SK-N-SH (cell line): ENCODE measurements at regions not wholly inside any gene's neighbourhood (a gene's known extent, or its start where the extent isn't known, plus 50 kb on each side); places are given as distances from the start of the nearest gene placed in this dataset.

Experiments
- CHD2 ChIP-seq: fragments of 150-350 bp; IDR thresholded peaks from 2 replicates; pipeline ENCODE4 v1.6.1; 2018; ENCODE audit warnings: low read length; ENCODE audit not compliant: partially characterized antibody
- ELF1 ChIP-seq: IDR thresholded peaks from 2 replicates; pipeline ENCODE4 v1.4.0; 2012
- GABPA ChIP-seq: IDR thresholded peaks from 2 replicates; pipeline ENCODE4 v1.4.0; 2012; ENCODE audit warnings: low read depth, mild to moderate bottlenecking
- GATA2 ChIP-seq: sonication (generic); formaldehyde crosslinking; IDR thresholded peaks from 2 replicates; pipeline ENCODE4 v1.5.0; 2020; ENCODE audit warnings: mild to moderate bottlenecking, missing genetic modification reagents
- POLR2AphosphoS5 ChIP-seq: IDR thresholded peaks from 2 replicates; pipeline ENCODE4 v1.6.1; 2012; ENCODE audit warnings: low read depth, low read length
- RAD21 ChIP-seq: IDR thresholded peaks from 2 replicates; pipeline ENCODE4 v1.6.1; 2012; ENCODE audit warnings: mild to moderate bottlenecking, low read length
- TAF1 ChIP-seq: IDR thresholded peaks from 2 replicates; pipeline ENCODE4 v1.6.1; 2012; ENCODE audit warnings: low read depth, mild to moderate bottlenecking, low read length, moderate library complexity, borderline replicate concordance
- TCF12 ChIP-seq: IDR thresholded peaks from 2 replicates; pipeline ENCODE4 v1.4.0; 2012
- TEAD4 ChIP-seq: IDR thresholded peaks from 2 replicates; pipeline ENCODE4 v1.4.0; 2012; ENCODE audit warnings: mild to moderate bottlenecking, borderline replicate concordance; ENCODE audit not compliant: insufficient read depth
- YY1 ChIP-seq: IDR thresholded peaks from 2 replicates; pipeline ENCODE4 v1.4.0; 2012; ENCODE audit warnings: low read depth, mild to moderate bottlenecking
- TF ChIP-seq, protein P1 (sequence below): fragments of 200-600 bp; sonication (generic); IDR thresholded peaks from 2 replicates; pipeline ENCODE4 v1.6.1; 2017; ENCODE audit warnings: antibody characterized with exemption, mild to moderate bottlenecking, moderate library complexity
- TF ChIP-seq, protein P2 (sequence below): fragments of 150-350 bp; IDR thresholded peaks from 2 replicates; pipeline ENCODE4 v1.6.1; 2016; ENCODE audit warnings: mild to moderate bottlenecking, low read depth, low read length
- TF ChIP-seq, protein P3 (sequence below): IDR thresholded peaks from 2 replicates; pipeline ENCODE4; 2012
- TF ChIP-seq, protein P4 (sequence below): fragments of 150-350 bp; IDR thresholded peaks from 2 replicates; pipeline ENCODE4 v1.6.1; 2017; ENCODE audit warnings: antibody characterized with exemption, low read length, low read depth, borderline replicate concordance

DNA sequence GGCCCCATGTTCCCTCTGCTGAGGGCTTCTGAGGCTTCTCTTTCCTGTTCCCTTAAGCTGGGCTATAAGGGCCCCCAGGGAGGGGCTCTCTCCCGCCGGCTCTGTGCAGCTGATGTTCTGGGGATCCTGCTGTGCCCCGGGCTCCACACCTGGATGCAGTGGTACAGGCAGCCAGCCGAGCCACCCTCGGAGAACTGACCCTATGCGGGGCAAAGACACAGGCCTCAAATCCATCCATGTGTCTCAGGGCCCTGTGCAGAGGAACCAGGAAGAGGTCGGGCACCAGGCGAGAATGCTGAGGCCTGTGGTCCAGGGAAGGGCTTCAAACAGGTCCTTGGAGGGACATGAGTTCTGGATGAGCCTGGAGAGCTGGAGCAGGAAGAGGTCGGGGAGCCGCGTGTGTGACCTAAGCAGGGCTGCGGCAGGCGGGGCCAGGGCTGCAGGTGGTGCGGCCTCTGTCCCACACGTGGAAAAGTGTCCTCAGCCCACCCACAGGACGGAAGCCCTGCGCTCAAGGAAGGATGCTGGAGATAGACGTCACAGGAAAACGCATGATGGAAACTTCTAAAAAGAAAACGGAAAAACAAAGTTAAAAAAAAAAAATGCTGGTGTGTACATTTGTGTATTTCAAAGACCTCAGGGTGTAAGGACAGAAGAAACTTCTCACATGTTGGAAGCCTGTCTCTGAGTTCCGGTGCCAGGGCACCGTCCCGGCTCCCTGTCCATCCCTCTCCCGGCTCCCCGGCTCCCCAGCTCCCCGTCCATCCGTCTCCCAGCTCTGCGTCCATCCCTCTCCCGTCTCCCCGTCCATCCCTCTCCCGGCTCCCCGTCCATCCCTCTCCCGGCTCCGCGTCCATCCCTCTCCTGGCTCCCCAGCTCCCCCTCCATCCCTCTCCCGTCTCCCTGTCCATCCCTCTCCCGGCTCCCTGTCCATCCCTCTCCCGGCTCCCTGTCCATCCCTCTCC, 1149.2 kb downstream of the BRD1 start:
- no peak for TF ChIP-seq RAD21
- TF ChIP-seq, protein P1, sequence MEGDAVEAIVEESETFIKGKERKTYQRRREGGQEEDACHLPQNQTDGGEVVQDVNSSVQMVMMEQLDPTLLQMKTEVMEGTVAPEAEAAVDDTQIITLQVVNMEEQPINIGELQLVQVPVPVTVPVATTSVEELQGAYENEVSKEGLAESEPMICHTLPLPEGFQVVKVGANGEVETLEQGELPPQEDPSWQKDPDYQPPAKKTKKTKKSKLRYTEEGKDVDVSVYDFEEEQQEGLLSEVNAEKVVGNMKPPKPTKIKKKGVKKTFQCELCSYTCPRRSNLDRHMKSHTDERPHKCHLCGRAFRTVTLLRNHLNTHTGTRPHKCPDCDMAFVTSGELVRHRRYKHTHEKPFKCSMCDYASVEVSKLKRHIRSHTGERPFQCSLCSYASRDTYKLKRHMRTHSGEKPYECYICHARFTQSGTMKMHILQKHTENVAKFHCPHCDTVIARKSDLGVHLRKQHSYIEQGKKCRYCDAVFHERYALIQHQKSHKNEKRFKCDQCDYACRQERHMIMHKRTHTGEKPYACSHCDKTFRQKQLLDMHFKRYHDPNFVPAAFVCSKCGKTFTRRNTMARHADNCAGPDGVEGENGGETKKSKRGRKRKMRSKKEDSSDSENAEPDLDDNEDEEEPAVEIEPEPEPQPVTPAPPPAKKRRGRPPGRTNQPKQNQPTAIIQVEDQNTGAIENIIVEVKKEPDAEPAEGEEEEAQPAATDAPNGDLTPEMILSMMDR: no peak
- TF ChIP-seq GABPA: no peak
- no peak for TF ChIP-seq GATA2 (CRISPR knock-in tag)
- TF ChIP-seq, protein P2, sequence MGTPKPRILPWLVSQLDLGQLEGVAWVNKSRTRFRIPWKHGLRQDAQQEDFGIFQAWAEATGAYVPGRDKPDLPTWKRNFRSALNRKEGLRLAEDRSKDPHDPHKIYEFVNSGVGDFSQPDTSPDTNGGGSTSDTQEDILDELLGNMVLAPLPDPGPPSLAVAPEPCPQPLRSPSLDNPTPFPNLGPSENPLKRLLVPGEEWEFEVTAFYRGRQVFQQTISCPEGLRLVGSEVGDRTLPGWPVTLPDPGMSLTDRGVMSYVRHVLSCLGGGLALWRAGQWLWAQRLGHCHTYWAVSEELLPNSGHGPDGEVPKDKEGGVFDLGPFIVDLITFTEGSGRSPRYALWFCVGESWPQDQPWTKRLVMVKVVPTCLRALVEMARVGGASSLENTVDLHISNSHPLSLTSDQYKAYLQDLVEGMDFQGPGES: no peak
- no peak for TF ChIP-seq POLR2AphosphoS5
- TF ChIP-seq, protein P3, sequence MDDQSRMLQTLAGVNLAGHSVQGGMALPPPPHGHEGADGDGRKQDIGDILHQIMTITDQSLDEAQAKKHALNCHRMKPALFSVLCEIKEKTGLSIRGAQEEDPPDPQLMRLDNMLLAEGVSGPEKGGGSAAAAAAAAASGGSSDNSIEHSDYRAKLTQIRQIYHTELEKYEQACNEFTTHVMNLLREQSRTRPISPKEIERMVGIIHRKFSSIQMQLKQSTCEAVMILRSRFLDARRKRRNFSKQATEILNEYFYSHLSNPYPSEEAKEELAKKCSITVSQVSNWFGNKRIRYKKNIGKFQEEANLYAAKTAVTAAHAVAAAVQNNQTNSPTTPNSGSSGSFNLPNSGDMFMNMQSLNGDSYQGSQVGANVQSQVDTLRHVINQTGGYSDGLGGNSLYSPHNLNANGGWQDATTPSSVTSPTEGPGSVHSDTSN: no peak
- TF ChIP-seq, protein P4, sequence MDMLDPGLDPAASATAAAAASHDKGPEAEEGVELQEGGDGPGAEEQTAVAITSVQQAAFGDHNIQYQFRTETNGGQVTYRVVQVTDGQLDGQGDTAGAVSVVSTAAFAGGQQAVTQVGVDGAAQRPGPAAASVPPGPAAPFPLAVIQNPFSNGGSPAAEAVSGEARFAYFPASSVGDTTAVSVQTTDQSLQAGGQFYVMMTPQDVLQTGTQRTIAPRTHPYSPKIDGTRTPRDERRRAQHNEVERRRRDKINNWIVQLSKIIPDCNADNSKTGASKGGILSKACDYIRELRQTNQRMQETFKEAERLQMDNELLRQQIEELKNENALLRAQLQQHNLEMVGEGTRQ: no peak
- TF ChIP-seq YY1: no peak
- TF ChIP-seq ELF1: no peak
- TF ChIP-seq TCF12: no peak
- TF ChIP-seq TAF1: no peak
- TF ChIP-seq CHD2: no peak
- TF ChIP-seq TEAD4: no peak
